Mucosa of gallbladder (tissue), 1 donor: ENCODE measurements at regions not wholly inside any gene's neighbourhood (a gene's known extent, or its start where the extent isn't known, plus 50 kb on each side); places are given as distances from the start of the nearest gene placed in this dataset.
"Not testable (repeated sequence)": the region's sequence is repeated elsewhere in the genome, so short reads cannot be mapped to it uniquely, and the experiment has no call there.

ENCODE experiments used
- DNase-seq: peaks from one replicate; pipeline ENCODE4 v3.0.0-alpha.2; 2020; ENCODE audit warnings: low spot score
- donor health status: DM: no; HTN: no; CAD: no.

DNA sequence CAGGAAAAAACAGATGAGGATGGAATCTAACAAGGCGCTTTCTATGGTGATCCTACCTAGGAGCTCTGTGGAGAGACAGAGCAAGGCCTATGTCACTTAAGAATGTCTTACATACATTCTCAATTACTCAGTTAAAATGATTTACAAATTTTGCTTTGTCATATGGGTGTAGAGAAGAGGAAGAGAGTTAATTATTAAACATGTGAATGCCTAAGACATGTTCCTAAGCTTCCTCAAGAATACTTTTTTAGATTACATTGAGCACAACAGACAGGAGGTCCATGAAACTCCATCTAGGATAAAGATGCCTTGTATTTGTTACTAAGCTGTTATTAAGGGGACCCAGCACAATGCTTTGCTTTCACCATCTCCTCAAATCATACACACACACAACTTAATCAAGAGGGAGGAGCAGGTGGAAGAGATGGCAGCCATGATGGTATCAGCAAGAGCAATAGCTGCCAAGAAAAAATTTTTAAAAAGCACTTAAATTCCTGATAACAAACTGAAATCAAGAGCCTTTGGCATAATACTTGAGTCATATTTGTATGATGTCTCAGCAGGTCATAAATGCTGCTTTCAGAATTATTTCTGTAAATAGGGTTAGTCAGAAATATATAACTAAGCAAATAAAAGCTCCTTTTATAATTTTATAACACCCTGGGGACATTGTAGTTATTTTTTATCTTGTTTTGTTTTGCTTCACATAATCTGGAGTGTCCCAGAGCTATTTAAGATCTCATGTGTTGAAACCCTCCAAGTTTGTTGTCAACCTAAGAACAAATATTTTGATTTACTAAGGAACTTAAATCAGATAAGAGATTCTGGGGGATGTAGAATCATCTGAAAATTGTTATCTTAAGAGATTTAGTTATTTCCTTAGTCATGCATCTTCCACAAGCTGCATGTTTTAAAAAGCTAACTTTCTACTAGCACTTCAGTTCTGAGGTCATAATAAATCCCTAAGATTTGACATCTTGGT is 70.0 kb upstream of the CD2AP start:
- no peak for DNase-seq

DNA sequence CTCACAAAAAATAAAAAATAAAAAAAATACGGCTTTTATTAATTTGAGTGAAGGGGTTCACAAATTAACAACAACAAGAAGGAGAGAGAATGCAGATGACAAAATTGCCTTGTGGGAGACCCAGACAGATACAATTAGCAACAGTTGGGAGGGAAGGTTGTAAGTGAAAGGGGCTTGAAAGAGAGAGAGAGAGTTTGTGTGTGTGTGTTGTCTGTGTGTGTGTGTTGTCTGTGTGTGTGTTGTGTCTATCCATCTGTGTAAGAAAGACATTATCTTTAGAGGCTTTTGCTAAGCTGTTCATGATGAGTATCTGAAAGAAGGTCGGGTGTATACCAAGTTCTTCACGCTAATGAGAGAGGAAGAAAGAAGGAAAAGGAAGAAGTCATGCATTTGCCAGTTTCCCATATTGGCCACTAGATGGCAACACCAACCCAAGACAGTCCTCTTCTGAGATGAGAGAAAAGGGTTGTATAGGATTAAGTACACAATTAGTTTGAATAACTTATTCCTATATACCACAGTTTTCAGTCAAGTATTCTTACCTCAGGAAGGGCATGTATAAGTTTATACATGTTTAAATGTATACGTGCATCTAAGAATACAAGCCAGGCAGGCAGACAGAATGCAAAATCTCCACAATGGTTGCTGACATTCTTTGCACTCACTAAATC is 63.7 kb upstream of the CD2AP start:
- peak; percentile 51 for DNase-seq

DNA sequence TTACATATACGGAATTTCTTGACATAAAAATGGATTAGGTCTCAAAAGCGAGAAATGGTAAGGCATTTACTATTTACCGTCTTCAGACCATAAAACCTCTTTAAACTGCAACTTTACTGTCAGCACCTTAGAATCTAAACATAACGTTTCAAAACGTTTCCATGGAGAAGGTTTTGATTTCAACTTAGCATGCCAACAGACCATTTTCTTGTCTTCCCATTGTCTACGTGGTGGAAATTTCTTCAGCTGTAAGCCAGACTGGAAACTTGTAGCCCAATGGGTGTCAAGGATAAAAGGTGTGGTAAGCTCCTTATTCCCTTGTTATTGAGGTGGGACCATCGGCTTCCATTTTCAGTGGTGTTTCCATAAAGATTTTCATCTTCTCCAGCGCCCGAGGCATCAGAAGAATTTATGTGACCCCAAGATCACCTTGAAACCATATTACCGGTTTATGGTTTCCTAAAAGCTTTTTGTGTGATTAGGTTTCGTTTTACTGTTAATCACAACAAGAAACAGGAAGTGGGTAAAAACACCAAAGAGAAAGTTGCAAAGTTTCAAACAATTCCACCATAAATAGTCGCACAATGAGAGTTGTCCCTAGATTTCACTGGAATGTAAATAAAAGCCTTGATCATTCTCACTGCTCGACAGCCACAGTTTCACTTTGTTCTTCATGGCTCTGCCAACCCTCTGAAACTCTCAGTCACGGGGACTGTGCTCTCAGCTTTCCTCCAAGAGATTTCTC is 63.0 kb upstream of the CD2AP start:
- DNase-seq = no peak

DNA sequence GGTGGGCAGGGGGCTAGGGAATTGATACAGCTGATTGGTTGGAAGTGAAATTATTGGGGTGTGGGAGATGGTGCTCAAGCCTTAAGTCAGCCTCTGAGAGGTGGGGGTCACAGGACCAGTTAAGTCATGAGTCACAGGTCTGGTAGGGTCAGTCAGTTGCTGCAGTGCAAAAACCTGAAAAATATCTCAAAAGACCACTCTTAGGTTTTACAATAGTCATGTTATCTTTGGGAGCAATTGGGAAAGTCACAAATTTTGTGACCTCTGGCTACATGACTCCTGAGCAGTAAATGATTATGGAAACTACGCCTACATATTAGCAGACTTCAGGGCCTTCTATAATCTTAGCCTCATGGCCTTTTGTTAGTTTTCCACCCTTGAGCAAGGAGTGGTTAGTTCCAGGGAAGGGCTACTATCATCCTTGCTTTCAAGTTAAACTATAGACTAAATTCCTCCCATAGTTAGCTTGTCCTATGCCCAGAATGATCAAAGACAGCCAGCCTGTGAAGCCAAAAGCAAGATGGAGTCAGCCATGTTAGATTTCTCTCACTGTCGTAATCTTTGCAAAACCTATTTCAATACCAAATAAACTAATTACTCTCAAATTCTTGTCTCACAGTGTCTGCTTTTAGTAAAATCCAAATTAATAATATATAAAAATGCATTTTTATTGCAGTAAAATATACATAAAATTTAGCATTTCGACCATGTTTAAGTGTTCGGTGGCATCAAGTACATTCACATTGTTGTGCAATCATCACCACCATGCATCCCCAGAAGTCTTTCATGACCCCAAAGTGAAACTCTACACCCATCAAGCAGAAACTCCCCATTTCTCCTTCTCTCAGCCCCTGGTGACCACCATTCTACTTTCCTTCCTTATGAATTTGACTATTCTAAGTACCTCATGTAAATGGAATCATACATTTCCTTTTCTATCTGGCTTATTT is 60.9 kb upstream of the CD2AP start:
- no peak for DNase-seq

DNA sequence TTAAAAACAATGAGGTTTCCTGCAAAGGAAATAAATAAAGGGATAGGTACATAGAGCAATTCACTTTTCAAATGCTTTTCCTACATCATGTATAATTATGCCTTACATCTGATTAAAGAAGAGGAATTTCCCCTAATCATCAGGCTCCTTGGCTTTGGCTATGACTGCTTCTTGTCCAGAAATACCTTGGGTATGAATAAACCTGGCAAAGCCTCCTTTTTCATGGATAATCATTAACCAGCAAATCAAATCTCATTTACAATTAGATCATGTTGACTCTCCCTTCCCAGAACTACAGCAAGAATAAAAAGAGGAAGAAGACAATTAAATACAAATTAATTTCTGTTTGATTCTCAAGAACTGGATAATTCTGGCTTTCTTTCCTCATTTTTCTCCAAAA is 58.0 kb upstream of the CD2AP start:
- no peak for DNase-seq

DNA sequence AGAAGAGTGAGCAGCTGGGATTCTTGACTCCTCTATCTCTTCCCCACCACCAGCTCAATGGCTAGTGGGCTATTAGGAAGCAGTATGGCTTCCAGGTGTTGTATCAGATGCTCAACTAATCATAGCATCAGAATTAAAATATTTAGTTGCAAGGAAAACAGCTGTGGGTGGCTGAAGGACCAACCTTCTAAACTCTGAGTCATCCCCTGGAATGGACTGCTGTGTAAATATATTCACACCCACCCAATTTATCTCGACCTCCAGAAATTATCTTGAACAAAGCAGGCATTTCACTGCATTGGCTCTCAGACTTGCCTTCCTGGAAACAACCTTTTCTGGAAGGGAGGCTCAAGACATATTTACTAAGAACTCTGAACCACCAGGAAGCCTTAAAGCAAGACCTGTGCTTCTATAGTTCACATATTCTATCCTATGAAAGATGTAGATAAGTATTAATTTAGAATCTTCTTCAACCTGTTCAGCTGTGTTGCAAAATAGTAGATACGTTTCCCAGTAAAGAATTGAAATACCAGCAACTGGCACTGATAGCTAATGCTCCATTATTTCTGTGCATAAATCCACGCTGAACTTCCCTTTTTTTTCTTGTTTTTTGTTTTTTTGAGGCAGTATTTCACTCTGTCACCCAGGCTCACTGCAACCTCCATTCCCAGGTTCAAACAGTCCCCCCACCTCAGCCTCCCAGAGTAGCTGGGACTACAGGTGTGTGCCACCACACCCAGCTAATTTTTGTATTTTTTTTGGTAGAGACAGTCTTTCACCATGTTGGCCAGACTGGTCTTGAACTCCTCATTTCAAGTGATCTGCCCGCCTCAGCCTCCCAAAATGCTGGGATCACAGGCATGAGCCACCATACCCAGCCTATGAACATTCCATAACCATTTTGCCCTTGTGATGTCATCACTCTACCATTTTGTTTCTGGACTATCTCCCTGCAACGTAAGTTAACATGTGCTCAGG is 56.9 kb upstream of the CD2AP start:
- peak; percentile 15 for DNase-seq

DNA sequence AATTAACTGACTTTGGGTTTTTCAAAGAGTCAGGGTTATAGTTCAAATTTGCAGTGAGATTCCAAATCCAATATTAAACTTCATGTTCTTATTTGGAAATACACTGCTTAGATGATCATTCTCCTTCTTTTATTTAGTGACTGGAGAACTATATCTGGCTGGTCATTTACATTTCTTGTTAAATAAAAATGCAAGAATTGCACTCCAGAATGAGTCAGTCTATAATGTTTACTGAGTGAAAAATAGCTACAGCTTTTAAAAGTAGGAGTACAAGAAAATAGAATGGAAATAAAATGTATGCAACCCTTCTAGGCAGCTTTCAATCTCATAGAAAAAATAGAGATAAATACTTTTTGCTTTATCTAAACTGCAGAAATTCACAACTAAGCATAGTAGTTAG is 54.5 kb upstream of the CD2AP start:
- no peak for DNase-seq

DNA sequence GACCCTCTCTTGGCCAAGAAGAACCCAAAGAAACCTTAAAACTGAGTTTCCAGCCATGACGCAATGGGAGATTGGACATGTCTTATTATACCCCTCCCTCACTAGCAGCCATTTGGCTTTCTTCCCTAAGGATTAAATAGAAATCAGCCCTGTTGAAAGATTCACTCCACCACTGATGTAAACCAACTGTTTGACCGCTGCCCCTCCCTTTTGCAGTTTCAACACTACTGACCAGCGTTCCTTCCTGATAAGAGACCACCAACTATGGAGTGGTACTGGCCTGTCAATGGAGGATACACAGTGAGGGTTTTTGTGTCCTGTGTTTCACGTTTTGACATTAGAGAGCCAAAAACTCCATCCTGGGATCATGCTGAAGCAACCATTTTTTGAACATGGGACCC is 53.2 kb upstream of the CD2AP start:
- DNase-seq = no peak

DNA sequence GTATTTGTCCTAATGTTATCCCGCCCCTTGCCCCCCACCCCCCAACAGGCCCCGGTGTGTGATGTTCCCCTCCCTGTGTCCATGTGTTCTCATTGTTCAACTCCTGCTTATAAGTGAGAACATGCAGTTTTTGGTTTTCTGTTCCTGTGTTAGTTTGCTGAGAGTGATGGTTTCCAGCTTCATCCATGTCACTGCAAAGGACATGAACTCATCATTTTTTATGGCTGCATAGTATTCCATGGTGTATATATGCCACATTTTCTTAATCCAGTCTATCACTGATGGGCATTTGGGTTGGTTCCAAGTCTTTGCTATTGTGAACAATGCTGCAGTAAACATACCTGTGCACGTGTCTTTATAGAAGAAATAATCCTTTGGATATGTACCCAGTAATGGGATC is 51.9 kb upstream of the CD2AP start:
- not testable (repeated sequence) for DNase-seq

DNA sequence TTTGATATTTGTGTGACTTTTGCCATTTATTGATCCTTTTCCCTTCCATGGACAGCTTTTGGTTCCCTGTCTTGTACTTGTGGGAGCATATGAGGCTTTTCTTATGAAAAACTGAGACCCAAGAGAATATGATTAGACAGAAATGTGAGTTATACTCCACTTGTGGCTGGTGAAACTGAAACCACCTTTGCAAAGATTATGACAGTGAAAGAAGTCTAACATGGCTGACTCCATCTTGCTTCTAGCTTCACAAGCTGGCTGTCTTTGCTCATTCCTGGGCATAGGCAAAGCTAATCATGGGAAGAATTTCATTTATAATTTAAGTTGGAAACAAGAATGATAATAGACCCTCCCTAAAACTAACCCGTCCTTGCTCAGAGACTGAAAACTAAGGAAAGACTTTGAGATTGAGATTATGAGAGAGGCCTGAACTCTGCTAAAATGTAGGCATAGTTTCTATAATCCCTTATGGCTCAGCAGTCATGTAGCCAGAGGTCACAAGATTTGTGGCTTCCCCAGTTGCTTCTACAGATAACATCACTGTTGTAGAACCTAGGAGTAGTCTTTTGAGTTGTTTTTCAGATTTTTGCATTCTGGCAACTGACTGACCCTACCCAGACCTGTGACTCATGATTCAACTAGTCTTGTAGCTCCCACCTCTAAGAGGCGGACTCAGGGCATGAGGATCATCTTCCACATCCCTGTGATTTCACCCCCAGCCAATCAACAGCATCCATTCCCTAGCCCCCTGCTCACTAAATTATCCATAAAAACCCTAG is 50.9 kb upstream of the CD2AP start:
- DNase-seq = no peak

DNA sequence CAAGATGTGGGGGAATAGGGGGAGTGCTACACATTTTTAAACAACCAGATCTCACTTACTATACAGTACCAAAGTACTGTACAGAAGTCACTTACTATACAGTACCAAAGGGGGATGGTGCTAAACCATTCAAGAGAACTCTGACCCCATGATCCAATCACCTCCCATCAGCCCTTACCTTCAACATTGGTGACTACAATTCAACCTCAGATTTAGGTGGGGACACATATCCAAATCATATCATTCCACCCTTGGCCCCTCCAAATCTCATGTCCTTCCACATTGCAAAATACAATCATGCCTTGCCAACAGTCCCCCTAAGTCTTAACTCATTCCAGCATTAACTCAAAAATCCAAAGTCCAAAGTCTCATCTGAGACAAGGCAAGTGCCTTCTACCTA is 49.9 kb upstream of the CD2AP start:
- no peak for DNase-seq
